Astrocyte of the spinal cord (primary cell): ENCODE measurements at regions not wholly inside any gene's neighbourhood (a gene's known extent, or its start where the extent isn't known, plus 50 kb on each side); places are given as distances from the start of the nearest gene placed in this dataset.
"Not testable (repeated sequence)": the region's sequence is repeated elsewhere in the genome, so short reads cannot be mapped to it uniquely, and the experiment has no call there.

Experiments
- DNase-seq: peaks from one replicate; pipeline ENCODE4 v3.0.0; 2011; ENCODE audit warnings: low read depth, low spot score
- H3K4me3 ChIP-seq: 2 replicates; pipeline ENCODE4 v1.5.1; 2011; ENCODE audit warnings: low read depth, mild to moderate bottlenecking, low read length, moderate library complexity
- in situ Hi-C: cut with HindIII; loops from 2 replicates; pipeline ENCODE4 v1.10.0; 2017; ENCODE audit warnings: low sequenced_read_pairs
- TF ChIP-seq, protein P1 (sequence below): IDR thresholded peaks from 2 replicates; pipeline ENCODE4 v1.5.1; 2012; ENCODE audit warnings: low read depth, mild to moderate bottlenecking, low read length, inconsistent platforms

DNA sequence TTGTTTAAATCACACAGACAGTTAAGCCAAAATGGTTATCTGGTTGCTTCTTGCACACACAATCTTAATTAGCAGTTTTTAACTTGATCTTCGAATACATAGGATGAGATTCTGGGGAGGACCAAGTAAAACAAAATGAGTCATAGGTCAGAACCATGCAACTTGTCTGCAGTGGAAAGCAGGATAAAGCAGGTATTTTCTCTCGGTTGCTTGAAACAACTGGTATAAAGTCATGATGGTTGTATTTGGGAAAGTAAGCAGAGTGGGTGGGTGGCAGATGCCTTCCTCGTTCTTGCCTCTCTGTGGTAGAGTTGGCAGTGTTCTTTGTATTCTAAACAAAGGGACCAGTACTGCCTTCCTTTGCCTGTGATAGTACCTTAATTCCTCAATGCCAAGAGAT lies 167.0 kb downstream of the COG6 start:
- TF ChIP-seq, protein P1, sequence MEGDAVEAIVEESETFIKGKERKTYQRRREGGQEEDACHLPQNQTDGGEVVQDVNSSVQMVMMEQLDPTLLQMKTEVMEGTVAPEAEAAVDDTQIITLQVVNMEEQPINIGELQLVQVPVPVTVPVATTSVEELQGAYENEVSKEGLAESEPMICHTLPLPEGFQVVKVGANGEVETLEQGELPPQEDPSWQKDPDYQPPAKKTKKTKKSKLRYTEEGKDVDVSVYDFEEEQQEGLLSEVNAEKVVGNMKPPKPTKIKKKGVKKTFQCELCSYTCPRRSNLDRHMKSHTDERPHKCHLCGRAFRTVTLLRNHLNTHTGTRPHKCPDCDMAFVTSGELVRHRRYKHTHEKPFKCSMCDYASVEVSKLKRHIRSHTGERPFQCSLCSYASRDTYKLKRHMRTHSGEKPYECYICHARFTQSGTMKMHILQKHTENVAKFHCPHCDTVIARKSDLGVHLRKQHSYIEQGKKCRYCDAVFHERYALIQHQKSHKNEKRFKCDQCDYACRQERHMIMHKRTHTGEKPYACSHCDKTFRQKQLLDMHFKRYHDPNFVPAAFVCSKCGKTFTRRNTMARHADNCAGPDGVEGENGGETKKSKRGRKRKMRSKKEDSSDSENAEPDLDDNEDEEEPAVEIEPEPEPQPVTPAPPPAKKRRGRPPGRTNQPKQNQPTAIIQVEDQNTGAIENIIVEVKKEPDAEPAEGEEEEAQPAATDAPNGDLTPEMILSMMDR = no peak

DNA sequence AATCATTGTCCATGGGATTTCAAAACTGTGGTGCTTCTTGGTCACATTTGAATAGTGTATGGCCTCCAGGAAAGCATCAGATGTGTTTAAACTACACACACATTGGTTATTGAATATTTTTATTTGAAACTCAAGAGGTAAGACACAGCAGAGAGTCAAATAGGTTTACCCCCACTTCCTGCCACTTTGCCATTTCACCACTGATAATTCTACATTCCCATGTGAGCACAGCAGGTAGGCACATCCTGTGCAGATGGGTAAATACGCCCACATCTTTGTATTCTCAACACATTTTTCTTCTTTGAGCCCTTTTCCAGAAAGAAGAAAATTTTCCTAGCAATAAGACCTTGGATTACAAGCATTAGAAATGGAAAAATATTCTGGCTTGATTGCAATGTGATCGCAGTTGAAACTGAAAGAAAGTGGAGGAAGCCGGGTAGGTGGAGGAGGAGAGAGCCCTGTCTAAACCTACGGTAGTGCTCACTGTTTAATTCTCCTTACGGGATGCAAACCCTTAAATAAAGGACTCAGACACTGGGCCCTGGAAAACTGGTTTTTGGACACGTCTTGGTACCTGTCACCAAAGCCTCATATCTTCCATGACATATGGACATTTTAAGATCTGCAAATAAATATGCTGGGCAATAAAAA lies 167.7 kb downstream of the COG6 start:
- in situ Hi-C loops = no loop called here
- TF ChIP-seq, protein P1 = no peak
- no peak overlapping the region for H3K4me3 ChIP-seq
- DNase-seq = no peak

More for the DNA sequence above, 167.0 kb downstream of the COG6 start:
- no peak for DNase-seq
- in situ Hi-C loops = no loop called here
- H3K4me3 ChIP-seq = no peak overlapping the region

DNA sequence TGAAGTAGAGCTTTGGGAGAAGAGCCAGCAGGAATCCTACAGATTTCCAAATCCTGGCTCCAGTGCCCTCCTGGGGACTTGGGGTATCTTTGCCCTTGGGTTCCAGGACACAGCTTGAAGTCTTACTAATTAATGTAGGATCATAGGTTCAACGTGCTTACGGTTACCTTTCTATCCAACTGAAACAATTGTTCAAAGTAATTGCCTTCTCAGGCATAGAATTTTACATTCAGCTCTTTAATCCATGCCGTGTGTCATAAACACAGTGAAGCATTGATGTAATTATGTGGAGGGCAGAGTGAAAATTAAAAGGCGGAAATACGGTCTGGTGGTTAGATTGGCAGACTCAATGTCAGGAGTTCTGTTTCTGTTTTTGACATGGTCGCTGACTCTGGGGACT lies 170.4 kb downstream of the COG6 start:
- in situ Hi-C loops = no loop called here
- TF ChIP-seq, protein P1 = no peak
- no peak for DNase-seq
- no peak overlapping the region for H3K4me3 ChIP-seq

DNA sequence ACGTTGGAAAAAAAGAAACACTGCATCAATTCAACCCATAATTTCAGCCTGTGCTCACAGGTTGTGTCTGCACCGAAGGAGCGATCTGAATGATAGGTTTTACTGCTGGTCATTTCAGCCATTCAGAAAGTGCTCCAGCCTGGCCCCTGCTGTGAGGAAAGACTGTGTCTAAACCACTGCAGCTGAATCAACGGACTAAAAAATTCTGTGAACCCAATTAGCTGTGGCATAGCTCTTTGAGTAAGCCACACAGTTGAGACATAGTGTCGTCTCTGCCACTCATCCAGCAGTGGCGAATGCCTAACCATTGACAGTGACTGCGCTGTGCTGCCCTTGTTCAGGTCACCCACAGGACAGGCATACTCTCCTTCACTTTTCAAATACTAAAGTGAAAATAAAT lies 179.8 kb downstream of the COG6 start:
- TF ChIP-seq, protein P1 = no peak
- H3K4me3 ChIP-seq = peak overlapping the region; percentile 12
- peak; percentile 45 for DNase-seq
- in situ Hi-C loops = no loop called here

DNA sequence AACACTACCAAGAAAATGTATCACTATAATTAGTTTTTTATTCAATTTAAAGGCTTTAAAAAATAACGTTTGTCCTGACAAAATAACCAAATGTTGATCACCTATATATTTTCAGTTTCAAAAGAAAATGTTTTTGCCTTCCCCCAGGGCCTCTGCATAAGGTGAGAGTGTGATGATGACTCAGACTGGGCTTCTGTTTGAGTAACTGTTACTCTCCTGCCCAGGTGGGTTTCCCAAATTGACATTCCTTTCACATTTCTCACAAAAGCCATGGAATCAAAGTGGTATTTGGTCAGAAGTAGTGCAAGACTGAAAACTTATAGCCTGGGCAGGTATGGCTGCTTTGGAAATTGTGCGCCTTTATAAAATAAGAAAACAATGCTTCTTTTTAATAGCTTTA lies 180.6 kb downstream of the COG6 start:
- no peak for DNase-seq
- H3K4me3 ChIP-seq = no peak overlapping the region
- TF ChIP-seq, protein P1 = no peak
- in situ Hi-C loops = no loop called here

DNA sequence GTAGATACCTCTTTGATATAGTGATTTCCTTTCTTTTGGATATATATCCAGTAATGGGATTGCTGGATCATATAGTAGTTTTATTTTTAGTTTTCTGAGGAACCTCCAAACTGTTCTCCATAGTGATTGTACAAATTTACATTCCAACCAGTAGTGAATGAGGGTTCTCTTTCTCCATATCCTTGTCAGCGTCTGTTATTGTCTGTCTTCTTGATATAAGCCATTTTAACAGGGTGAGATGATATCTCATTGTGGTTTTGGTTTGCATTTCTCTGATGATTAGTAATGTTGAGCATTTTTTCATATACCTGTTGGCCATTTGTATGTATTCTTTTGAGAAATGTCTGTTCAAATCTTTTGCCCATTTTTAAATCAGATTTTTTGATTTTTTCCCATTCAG lies 182.4 kb downstream of the COG6 start:
- DNase-seq, H3K4me3 ChIP-seq, in situ Hi-C loops: not testable (repeated sequence)

DNA sequence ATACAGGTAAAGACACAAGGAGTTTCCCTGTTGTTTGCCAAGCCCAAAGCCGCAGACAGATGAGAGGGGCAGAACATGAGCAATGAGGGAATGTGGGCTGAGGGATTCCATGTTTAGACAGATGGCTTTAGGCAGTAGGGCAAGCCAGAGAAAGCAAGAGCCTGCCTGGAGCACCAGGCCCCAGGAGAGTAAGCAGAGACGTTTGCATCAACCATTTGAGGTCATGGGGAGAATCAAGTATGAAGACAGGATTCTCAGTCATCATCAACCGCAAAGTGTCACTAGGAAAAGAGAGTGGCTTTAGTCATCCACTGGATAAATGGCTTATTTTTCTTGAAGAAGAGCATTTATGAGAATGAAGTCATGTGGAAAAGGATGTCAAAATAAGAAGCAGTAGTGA lies 184.7 kb downstream of the COG6 start:
- DNase-seq = peak; percentile 69
- no peak overlapping the region for H3K4me3 ChIP-seq
- TF ChIP-seq, protein P1 = no peak
- in situ Hi-C loops = no loop called here
